Peyer's patch (tissue), 4 donors: ENCODE measurements at regions not wholly inside any gene's neighbourhood (a gene's known extent, or its start where the extent isn't known, plus 50 kb on each side); places are given as distances from the start of the nearest gene placed in this dataset.

Experiments used
- CTCF ChIP-seq, 6 experiments: fragments of 450-650 bp in 4 of 6; fragments of 200-600 bp in 2 of 6; sonication (generic) in 1 of 6; IDR thresholded peaks; one replicate each; pipeline ENCODE4 v1.5.1; 2017 to 2019; ENCODE audit warnings: antibody characterized with exemption in 6 of 6, mild to moderate bottlenecking in 3 of 6, moderate library complexity in 1 of 6
- POLR2A ChIP-seq, 2 donors: fragments of 450-650 bp; IDR thresholded peaks; one replicate each; pipeline ENCODE4 v1.5.1; 2017; ENCODE audit warnings: antibody characterized with exemption in 2 of 2, mild to moderate bottlenecking in 2 of 2, moderate library complexity in 2 of 2

DNA sequence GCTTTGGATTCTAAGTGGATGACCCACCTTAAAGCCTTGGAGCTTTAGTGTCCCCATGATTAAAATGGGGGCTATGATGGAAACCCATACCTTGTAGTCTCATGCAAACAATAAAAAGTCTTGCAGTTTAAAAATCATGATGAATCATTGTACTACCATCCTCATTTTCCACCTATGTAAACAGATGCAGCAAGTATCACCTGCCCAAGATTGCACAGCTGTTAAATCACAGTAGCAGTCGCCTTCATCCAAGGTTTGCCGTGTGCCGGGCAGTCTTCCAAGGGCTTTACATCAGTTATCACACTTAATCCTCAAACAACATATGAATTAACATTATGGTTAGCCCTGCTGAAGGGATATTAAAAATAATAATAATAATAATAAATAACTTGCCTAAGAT, 210.3 kb downstream of the FOXA2 start:
- TF ChIP-seq CTCF (IDR thresholded peaks at IDR 0.05) (no peak), POLR2A (IDR thresholded peaks at IDR 0.05) (no peak)
